Neural progenitor cell (in vitro differentiated cells): ENCODE measurements at regions not wholly inside any gene's neighbourhood (a gene's known extent, or its start where the extent isn't known, plus 50 kb on each side); places are given as distances from the start of the nearest gene placed in this dataset.

Experiments
- CTCF ChIP-seq: fragments of 200-600 bp; sonication (generic); IDR thresholded peaks from 2 replicates; pipeline ENCODE4 v1.5.1; 2017; ENCODE audit warnings: antibody characterized with exemption, mild to moderate bottlenecking
- EZH2 ChIP-seq: fragments of 200-600 bp; sonication (generic); IDR thresholded peaks from 2 replicates; pipeline ENCODE4 v1.6.1; 2017; ENCODE audit warnings: antibody characterized with exemption, mild to moderate bottlenecking, moderate library complexity

DNA sequence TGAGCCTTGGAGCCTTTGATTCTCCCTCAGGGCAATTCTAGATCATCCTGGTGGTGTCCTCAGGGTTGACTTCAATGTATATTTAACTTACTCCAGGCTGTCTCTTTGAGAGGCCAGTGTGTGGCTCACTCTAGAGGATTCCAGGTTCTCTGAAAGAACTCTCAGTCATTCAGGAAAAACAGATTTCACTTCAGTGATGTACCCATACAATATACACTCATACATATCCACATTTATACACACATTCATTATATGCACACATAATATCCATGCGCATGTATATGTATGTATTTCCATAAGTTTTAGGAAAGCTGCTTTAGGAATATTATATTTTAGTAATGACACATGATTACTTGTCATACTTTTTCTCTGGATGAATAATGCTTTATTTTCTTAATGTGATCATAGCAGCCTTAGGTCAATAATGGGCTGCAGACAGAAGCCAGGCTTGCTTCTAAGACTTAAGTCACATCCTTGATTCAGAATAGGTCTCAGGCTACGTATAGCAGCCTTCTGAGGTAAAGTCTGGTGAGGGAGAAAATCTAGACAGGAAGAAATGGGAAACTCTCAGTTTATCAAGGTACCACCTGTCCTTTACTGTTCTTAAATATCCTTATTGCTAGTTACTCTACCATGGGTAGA is 397.0 kb downstream of the GPAT3 start:
- TF ChIP-seq CTCF (no peak), EZH2 (no peak)
